Thoracic aorta (tissue), 2 donors: ENCODE measurements at regions not wholly inside any gene's neighbourhood (a gene's known extent, or its start where the extent isn't known, plus 50 kb on each side); places are given as distances from the start of the nearest gene placed in this dataset.
"Not testable (repeated sequence)": the region's sequence is repeated elsewhere in the genome, so short reads cannot be mapped to it uniquely, and the experiment has no call there.

ENCODE experiments used
- ATAC-seq: fragments of 150-250 bp; one replicate; pipeline ENCODE4 v1.8.0; 2017; ENCODE audit warnings: low read depth; ENCODE audit not compliant: insufficient number of reproducible peaks, low FRiP score
- DNase-seq: peaks from one replicate; pipeline ENCODE4 v3.0.0-alpha.2; 2020; ENCODE audit warnings: low spot score
- H3K27ac ChIP-seq, 2 donors: fragments of 200-600 bp; sonication (generic); 1 replicate in 1 of 2; 2 replicates in 1 of 2; pipeline ENCODE4 v1.5.1; 2016; ENCODE audit warnings: mild to moderate bottlenecking in 2 of 2, moderate library complexity in 2 of 2
- H3K27me3 ChIP-seq: fragments of 200-600 bp; sonication (generic); replicated peaks from 2 replicates; pipeline ENCODE4 v1.6.0; 2016; ENCODE audit warnings: mild to moderate bottlenecking; ENCODE audit not compliant: insufficient read depth
- H3K36me3 ChIP-seq: fragments of 200-600 bp; sonication (generic); one replicate; pipeline ENCODE4 v1.5.1; 2016
- H3K4me1 ChIP-seq, 2 donors: fragments of 200-600 bp; sonication (generic); 1 replicate in 1 of 2; 2 replicates in 1 of 2; pipeline versions ENCODE4 v1.5.1 to v1.6.0; 2016; ENCODE audit warnings: low read depth in 2 of 2, mild to moderate bottlenecking in 1 of 2; ENCODE audit not compliant: control insufficient read depth in 1 of 2
- H3K4me3 ChIP-seq: fragments of 200-600 bp; sonication (generic); 2 replicates; pipeline ENCODE4 v1.5.1; 2016; ENCODE audit warnings: mild to moderate bottlenecking
- H3K9me3 ChIP-seq: fragments of 200-600 bp; sonication (generic); 2 replicates; pipeline ENCODE4 v1.5.1; 2016
- TF ChIP-seq, protein P1 (sequence below): fragments of 200-600 bp; sonication (generic); IDR thresholded peaks from one replicate; pipeline ENCODE4 v1.5.1; 2019; ENCODE audit warnings: antibody characterized with exemption

DNA sequence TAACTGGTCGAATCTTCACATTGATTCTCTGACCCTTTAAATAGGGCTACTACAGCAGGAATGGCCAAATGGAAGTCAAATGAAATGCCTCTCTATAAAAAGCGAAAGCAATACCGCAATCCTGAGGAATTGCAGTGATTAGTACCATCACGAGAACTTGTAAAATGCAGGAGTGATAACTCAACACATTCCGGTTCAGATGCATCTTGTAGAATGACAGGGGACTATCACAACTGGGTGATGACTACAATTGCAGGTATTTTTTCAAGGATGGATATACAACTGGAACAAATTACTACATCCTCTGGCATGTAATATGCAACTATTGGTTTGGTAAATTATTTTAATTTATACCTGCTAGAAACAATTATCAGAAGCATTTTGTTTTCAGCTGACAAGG is 140.4 kb downstream of the PCDH20 start:
- TF ChIP-seq, protein P1, sequence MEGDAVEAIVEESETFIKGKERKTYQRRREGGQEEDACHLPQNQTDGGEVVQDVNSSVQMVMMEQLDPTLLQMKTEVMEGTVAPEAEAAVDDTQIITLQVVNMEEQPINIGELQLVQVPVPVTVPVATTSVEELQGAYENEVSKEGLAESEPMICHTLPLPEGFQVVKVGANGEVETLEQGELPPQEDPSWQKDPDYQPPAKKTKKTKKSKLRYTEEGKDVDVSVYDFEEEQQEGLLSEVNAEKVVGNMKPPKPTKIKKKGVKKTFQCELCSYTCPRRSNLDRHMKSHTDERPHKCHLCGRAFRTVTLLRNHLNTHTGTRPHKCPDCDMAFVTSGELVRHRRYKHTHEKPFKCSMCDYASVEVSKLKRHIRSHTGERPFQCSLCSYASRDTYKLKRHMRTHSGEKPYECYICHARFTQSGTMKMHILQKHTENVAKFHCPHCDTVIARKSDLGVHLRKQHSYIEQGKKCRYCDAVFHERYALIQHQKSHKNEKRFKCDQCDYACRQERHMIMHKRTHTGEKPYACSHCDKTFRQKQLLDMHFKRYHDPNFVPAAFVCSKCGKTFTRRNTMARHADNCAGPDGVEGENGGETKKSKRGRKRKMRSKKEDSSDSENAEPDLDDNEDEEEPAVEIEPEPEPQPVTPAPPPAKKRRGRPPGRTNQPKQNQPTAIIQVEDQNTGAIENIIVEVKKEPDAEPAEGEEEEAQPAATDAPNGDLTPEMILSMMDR = no peak
- no peak for ATAC-seq
- H3K36me3 ChIP-seq = no peaks in the 10 kb centered on the region
- no peak overlapping the region for H3K27ac ChIP-seq
- no peak for DNase-seq
- no peak overlapping the region for H3K4me3 ChIP-seq
- H3K4me1 ChIP-seq = no peaks in the 10 kb centered on the region
- H3K27me3 ChIP-seq = no peaks in the 10 kb centered on the region
- H3K9me3 ChIP-seq = no peaks in the 10 kb centered on the region

DNA sequence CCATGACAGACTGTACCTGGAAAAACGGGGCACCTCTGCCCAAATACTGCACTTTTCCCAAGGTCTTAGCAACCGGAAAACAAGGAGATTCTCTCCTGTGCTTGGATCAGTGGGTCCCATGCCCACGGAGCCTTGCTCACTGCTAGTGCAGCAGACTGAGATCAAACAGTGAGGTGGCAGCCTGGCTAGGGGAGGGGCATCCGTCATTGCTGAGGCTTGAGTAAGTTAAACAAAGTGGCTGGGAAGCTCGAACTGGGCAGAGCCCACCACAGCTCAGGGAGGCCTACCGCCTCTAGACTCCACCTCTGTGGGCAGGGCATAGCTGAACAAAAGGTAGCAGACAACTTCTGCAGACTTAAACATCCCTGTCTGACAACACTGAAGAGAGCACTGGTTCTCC is 148.8 kb downstream of the PCDH20 start:
- H3K27ac ChIP-seq, H3K27me3 ChIP-seq, H3K4me3 ChIP-seq, H3K9me3 ChIP-seq, H3K4me1 ChIP-seq, ATAC-seq, H3K36me3 ChIP-seq, DNase-seq: not testable (repeated sequence)

DNA sequence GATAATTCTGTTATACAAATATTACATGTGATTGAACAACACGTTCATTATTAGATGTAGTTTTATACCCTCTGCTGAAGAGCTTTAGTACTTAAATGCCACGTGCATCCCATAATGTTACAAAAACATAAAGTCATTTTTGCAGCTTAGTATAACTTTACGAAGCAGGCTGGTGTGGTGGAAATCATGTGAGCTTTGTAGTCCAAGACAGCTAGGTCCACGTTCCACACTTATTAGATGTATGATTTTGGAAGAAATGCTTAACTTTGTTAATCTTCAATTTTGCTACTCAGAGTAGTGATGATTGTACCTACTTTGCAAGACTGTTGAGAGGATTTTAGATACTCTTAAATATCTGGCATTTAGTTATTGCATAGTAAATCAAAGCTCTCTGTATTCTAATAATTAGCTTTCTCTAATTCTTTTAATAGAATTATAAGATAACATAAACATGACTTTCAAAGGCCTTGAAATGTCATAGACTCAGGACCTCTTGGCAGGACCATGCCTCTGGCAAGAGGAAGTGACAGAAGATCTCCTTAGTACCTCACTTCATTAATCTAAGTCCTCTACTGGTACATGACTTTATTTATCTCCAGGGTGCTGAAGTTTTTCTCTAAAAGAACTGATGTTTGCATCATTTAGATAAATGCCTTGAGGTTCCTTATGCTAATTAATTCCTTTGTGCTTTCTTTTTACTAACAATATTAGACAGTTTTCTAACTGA is 153.7 kb downstream of the PCDH20 start:
- DNase-seq = no peak
- Histone ChIP-seq H3K4me3 (no peak overlapping the region), H3K27me3 (no peaks in the 10 kb centered on the region), H3K27ac (no peak overlapping the region), H3K36me3 (no peaks in the 10 kb centered on the region), H3K4me1 (no peaks in the 10 kb centered on the region), H3K9me3 (no peaks in the 10 kb centered on the region)
- ATAC-seq = no peak
- TF ChIP-seq, protein P1 = no peak

DNA sequence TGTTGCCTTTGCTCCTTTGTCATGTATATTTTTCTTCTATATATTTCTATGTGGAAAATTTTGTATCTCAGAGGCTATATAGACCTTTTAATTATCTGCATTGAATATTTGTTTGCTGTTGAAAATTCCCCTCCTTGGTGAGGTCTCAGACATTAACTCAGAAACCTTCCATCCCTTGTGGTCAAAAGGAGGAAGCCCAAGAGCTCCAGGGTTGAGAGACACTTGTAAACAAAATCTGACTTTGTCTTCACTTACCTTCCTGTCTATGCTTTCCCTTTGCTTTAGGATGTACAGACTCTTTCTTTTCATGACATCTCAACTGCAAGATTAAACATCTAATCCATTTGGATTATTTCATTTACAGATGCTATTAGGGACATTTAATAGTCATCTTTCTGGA is 157.5 kb downstream of the PCDH20 start:
- Histone ChIP-seq H3K9me3 (no peaks in the 10 kb centered on the region), H3K4me3 (no peak overlapping the region), H3K27ac (no peak overlapping the region), H3K4me1 (no peaks in the 10 kb centered on the region), H3K36me3 (no peaks in the 10 kb centered on the region), H3K27me3 (no peaks in the 10 kb centered on the region)
- DNase-seq = no peak
- TF ChIP-seq, protein P1 = no peak
- no peak for ATAC-seq

DNA sequence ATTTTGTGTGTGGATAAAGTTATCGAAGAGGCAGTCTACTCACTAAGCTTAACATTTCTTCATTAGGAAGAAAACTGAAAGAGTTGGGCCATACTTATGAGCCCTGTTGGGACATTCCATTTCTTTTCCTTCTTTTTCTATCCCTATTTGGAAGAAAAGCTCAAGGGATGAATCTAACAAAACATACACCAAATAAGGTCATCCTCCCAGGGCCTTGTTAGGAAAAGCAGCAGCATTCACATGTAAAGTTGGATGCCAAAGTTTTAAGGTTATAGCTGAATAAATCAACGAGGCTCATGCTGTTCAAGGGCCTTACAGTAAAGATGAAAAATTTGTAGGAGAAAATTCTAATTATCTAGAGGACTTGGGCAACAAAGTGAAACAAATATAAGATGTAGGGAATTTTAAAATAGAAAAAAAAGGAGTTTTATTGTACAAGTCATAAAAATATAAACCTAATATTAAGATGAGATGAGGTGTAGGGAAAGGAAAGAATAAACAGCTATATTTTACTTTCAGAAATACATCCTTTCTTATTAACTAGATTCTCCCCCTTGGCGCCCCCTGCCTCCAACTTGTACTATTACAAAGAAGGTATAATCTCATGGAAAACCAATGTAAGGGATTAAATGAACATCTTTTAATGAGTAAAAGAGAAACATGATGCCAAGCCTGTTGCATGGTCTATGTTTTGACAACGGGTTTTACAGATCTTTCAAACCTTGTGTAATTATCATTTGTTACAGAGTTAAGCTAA is 160.4 kb downstream of the PCDH20 start:
- H3K4me3 ChIP-seq = no peak overlapping the region
- TF ChIP-seq, protein P1 = no peak

More for the DNA sequence above, 160.4 kb downstream of the PCDH20 start:
- Histone ChIP-seq H3K27me3 (no peaks in the 10 kb centered on the region), H3K36me3 (no peaks in the 10 kb centered on the region), H3K9me3 (no peaks in the 10 kb centered on the region), H3K4me1 (no peaks in the 10 kb centered on the region), H3K27ac (no peak overlapping the region)
- DNase-seq (no peak), ATAC-seq (no peak)
